H1 (cell line): ENCODE measurements at regions not wholly inside any gene's neighbourhood (a gene's known extent, or its start where the extent isn't known, plus 50 kb on each side); places are given as distances from the start of the nearest gene placed in this dataset.

Experiments
- CBX8 ChIP-seq: fragments of 300-800, 300-1000 bp; sonication (generic); IDR thresholded peaks from 2 replicates; pipeline ENCODE4 v1.7.1; 2016; ENCODE audit warnings: low read depth, low read length, borderline replicate concordance
- CHD7 ChIP-seq: fragments of 300-600 bp; sonication (generic); IDR thresholded peaks from 2 replicates; pipeline ENCODE4 v1.7.1; 2012; ENCODE audit warnings: low read length, moderate library complexity, mild to moderate bottlenecking, inconsistent platforms; ENCODE audit not compliant: insufficient replicate concordance

- TF ChIP-seq CBX8, result no peak
- TF ChIP-seq CHD7, result no peak
- TF ChIP-seq, all 59 proteins: peak for 0
Measured at GRCh38 chr6:164695896-164696295, 613.5 kb downstream of the C6orf118 start (continued).
